ENCODE measurements at regions not wholly inside any gene's neighbourhood (a gene's known extent, or its start where the extent isn't known, plus 50 kb on each side); places are given as distances from the start of the nearest gene placed in this dataset.
"Not testable (repeated sequence)": the region's sequence is repeated elsewhere in the genome, so short reads cannot be mapped to it uniquely, and the experiment has no call there.

- no peak for DNase-seq
- in situ Hi-C loops (cut with HindIII; ENCODE audit: low pct_ligation_motif_present, low pct_unique_long_range_greater_than_20kb, low sequenced_read_pairs), result no loop called here
These were observed 51.0 kb upstream of the CHCHD3 start for GRCh38 chr7:133132906-133133305.

GRCh38 chr7:133134810-133135209 is 52.9 kb upstream of the CHCHD3 start:
- DNase-seq, result no peak
- in situ Hi-C loops (cut with HindIII; ENCODE audit: low pct_ligation_motif_present, low pct_unique_long_range_greater_than_20kb, low sequenced_read_pairs), result no loop called here

GRCh38 chr7:133135451-133135850 is 53.6 kb upstream of the CHCHD3 start:
- no peak for DNase-seq
- in situ Hi-C loops (cut with HindIII; ENCODE audit: low pct_ligation_motif_present, low pct_unique_long_range_greater_than_20kb, low sequenced_read_pairs), result no loop called here

- peak; percentile 88 for DNase-seq
- in situ Hi-C loops (cut with HindIII; ENCODE audit: low pct_ligation_motif_present, low pct_unique_long_range_greater_than_20kb, low sequenced_read_pairs), result no loop called here
These were observed 57.5 kb upstream of the CHCHD3 start for GRCh38 chr7:133139350-133139749.

- in situ Hi-C loops (cut with HindIII; ENCODE audit: low pct_ligation_motif_present, low pct_unique_long_range_greater_than_20kb, low sequenced_read_pairs), result no loop called here
- no peak for DNase-seq
These were observed 57.9 kb upstream of the CHCHD3 start for GRCh38 chr7:133139801-133140200.

- in situ Hi-C loops (cut with HindIII; ENCODE audit: low pct_ligation_motif_present, low pct_unique_long_range_greater_than_20kb, low sequenced_read_pairs), result no loop called here
- DNase-seq, result no peak
These were observed 59.2 kb upstream of the CHCHD3 start for GRCh38 chr7:133140994-133141595.

DNA sequence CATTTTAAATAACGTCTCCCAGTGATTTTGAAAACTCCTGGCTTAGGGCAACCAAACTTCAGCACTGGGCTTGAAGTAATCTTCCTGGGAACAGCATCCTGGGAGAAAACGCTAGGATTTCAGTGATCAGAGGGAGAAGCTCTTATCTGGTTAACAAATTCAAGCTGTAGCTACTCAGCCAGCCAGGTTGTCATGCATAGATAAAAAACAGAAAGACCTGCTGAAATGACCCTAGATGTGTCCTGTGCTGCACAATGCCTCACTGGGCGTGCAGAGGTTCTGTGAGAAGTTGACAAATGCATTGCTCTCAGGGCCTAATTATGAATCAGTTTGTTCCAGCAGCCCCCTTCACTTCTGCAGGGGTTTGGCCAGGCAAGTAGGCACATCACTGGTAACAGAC is 68.9 kb upstream of the CHCHD3 start:
- DNase-seq, result no peak
- in situ Hi-C loops (cut with HindIII; ENCODE audit: low pct_ligation_motif_present, low pct_unique_long_range_greater_than_20kb, low sequenced_read_pairs), result no loop called here

DNA sequence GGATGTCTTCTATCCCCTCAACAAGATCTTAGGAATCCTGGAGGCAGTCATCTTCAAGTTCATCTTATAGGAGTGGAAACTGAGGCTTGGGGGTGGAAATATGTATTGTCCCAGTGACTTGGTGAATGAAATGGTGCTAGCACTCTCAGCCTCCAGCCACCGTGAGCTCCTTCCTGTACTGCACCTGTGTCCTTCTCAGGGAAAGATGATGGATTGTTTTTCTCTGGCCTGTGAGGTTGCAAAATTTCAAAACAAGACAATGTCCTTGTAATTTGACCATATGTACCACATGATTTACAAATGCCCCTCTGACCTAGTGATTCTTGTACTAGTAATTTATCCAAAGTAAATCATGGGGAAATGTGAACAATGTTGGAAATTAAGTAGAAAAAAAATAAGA is 71.0 kb upstream of the CHCHD3 start:
- in situ Hi-C loops (cut with HindIII; ENCODE audit: low pct_ligation_motif_present, low pct_unique_long_range_greater_than_20kb, low sequenced_read_pairs), result no loop called here
- no peak for DNase-seq

DNA sequence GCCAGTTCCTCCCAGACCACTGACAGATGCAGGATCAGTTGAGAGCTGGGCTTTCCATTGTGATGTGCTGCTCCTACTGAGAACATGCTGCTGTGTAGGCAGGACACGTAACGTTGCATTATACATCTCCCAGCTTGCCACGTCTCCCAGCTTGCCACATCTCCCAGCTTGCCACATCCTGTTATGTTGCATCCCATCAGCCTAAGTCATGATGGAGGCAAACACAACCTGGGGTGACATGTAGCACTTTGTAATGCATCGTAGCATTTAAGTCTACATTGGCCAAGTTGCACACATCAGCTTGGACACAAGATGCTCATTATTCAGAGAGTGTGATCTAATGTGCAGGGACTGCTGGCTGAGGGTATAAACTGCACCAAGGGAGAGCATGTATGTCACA is 73.3 kb upstream of the CHCHD3 start:
- no peak for DNase-seq
- in situ Hi-C loops (cut with HindIII; ENCODE audit: low pct_ligation_motif_present, low pct_unique_long_range_greater_than_20kb, low sequenced_read_pairs), result no loop called here

GRCh38 chr7:133155642-133156041 is 73.8 kb upstream of the CHCHD3 start:
- in situ Hi-C loops (cut with HindIII; ENCODE audit: low pct_ligation_motif_present, low pct_unique_long_range_greater_than_20kb, low sequenced_read_pairs), result no loop called here
- no peak for DNase-seq

DNA sequence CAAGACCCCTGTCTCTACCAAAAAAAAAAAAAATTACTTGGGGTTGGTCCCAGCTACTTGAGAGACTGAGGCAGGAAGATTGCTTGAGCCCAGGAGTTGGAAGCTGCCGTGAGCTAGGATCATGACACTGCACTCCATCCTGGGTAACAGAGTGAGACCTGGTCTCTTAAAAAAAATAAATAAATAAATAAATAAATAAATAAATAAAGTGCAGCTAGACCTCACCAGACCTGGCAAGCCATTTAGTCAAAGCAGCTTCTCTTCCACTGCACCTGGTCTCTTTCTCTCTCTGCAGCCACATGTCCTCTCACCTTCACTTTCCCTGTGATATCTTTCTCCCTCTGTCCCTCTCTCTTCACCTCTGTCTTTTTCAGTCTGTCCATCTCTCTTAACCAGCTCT is 75.2 kb upstream of the CHCHD3 start:
- no peak for DNase-seq
- in situ Hi-C loops (cut with HindIII; ENCODE audit: low pct_ligation_motif_present, low pct_unique_long_range_greater_than_20kb, low sequenced_read_pairs), result no loop called here

- DNase-seq, result no peak
- in situ Hi-C loops (cut with HindIII; ENCODE audit: low pct_ligation_motif_present, low pct_unique_long_range_greater_than_20kb, low sequenced_read_pairs), result no loop called here
These were observed 82.6 kb upstream of the CHCHD3 start for GRCh38 chr7:133164498-133164897.

DNA sequence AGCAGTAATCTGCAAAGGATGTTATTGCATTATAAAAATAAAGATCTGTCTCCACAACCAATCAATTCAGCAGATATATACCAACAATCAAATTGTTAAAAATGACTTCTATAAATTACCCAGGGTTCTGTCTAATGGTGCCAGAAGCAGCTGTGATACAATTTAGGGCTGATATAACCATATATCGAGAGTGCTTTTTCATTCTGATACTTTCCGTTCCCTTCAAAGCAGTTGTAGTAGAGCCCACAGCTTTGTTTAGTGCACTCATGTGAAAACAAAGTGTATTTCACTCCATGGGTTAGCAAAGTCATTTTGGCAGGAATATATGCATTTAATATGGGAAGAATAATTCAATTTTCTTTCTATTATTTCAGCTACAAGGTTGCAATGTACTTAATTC is 83.1 kb upstream of the CHCHD3 start:
- DNase-seq, result no peak
- in situ Hi-C loops (cut with HindIII; ENCODE audit: low pct_ligation_motif_present, low pct_unique_long_range_greater_than_20kb, low sequenced_read_pairs), result no loop called here

DNA sequence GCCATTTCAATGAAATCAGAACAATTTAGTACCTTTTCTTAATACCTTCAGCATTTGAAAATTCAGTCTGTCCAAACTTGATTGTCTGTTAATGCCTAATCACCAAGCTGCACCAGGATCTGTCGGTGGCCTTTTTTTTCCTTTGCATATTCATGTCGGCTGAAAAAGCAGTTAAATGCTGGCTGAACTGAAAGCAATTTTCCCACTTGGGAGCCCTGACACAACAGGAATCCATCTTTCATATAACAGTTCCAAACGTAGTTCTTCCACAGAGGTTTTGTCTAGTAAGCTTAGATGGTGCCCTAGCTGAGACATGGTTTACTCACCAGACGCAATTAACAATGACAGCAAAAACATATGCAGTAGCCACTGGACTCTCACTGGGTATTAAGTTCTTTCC is 83.6 kb upstream of the CHCHD3 start:
- in situ Hi-C loops (cut with HindIII; ENCODE audit: low pct_ligation_motif_present, low pct_unique_long_range_greater_than_20kb, low sequenced_read_pairs), result no loop called here
- no peak for DNase-seq

DNA sequence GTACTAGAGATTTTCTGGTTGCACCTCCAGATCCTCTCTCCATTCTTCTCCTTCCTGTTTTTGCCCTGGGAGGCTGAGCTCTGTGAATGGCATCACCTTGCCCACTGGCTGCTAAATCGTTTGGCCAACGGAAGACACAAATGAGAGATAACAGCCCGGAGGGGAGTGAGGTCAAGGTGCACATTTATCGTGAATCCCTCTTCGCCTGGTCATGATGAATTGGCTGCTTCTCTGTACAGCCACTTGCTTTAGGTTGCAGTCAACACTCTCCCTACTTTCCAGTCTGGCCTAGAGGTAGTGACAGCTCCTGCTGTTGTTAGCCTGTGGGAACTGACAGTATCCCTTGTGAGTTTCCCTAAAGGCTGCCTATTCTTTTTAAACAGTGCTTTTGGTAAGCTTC is 85.4 kb upstream of the CHCHD3 start:
- no peak for DNase-seq
- in situ Hi-C loops (cut with HindIII; ENCODE audit: low pct_ligation_motif_present, low pct_unique_long_range_greater_than_20kb, low sequenced_read_pairs), result no loop called here

DNA sequence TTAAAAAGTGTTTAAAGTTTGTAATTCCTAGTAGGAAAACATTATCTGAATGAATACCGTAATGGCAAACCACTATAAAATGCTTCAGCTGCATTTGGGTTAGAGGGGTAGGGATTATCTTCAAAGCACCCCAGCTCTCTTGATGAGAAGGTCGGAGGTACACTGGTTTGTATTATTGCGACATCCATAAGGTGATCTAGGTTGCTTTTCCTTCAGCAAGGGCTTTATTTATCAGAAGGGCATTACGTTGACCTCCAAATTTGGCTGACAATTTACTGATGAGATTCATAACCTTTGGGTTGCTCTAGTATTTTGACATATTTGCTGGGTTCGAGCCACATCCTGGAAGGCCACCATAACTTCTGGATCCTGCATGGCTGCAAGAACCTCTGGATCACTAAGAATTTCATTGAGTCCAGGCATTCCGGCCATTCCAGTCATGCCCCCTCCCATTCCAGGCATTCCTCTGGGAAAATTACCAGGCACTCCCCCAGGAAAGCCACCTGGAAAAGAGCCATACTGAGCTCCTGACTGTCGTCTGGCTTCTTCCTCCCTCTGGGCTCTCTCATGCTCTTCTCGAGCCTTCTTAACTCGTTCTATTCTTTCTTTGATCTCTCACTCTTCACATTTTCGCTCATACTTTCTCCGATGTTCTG is 83.6 kb upstream of the EXOC4 start:
- DNase-seq; in situ Hi-C loops (cut with HindIII; ENCODE audit: low pct_ligation_motif_present, low pct_unique_long_range_greater_than_20kb, low sequenced_read_pairs): not testable (repeated sequence)

DNA sequence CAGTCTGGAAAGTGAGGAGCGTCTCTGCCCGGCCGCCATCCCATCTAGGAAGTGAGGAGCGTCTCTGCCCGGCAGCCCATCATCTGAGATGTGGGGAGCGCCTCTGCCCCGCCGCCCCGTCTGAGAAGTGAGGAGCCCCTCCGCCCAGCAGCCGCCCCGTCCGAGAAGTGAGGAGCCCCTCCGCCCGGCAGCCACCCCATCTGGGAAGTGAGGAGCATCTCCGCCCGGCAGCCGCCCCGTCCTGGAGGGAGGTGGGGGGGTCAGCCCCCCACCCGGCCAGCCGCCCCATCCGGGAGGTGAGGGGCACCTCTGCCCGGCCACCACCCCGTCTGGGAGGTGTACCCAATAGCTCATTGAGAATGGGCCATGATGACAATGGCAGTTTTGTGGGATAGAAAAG is 75.4 kb upstream of the EXOC4 start:
- in situ Hi-C loops (cut with HindIII; ENCODE audit: low pct_ligation_motif_present, low pct_unique_long_range_greater_than_20kb, low sequenced_read_pairs); DNase-seq: not testable (repeated sequence)

DNA sequence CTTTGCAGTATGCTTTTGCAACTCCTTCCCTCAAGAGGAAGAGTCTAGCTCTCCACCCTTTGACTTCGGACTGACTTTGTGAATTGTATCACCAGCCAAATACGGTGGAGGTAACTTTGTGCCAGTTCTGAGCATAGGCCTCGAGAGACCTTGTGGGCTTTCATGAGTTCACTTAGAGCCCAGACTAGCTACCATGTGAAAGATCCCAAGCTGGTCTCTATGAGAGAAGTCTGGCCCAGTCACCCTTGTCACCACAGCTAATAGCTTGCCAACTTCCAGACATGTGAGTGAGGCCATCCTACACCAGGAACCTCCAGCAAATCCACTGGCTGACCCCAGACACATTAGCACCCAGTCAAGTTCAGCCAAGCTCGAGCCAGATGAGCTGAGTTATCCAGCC is 72.2 kb upstream of the EXOC4 start:
- DNase-seq, result no peak
- in situ Hi-C loops (cut with HindIII; ENCODE audit: low pct_ligation_motif_present, low pct_unique_long_range_greater_than_20kb, low sequenced_read_pairs), result no loop called here

GRCh38 chr7:133183042-133183794 is 69.7 kb upstream of the EXOC4 start:
- in situ Hi-C loops (cut with HindIII; ENCODE audit: low pct_ligation_motif_present, low pct_unique_long_range_greater_than_20kb, low sequenced_read_pairs), result no loop called here
- DNase-seq, result no peak

DNA sequence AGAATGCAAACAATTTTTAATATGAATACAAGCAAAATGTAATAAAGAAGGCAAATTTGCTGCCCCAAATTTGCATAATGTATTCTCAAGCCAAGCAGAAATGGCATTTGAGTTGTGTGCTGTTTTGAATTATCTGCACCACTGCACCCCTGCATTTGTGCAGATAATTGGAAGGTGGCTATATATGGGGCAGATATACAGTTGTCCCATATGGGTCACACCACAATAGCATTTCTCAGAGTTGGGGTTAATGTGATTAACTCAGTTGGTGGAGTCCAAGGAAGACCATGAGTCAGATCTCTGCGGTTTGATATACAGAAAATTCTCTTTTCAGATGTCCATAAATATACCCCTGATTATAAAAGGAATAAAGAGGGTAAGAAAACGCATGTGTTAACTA is 68.9 kb upstream of the EXOC4 start:
- in situ Hi-C loops (cut with HindIII; ENCODE audit: low pct_ligation_motif_present, low pct_unique_long_range_greater_than_20kb, low sequenced_read_pairs), result no loop called here
- no peak for DNase-seq
